ENCODE measurements at regions not wholly inside any gene's neighbourhood (a gene's known extent, or its start where the extent isn't known, plus 50 kb on each side); places are given as distances from the start of the nearest gene placed in this dataset.

- Histone ChIP-seq H3K27ac (no peak overlapping the region), H3K36me3 (no peaks in the 10 kb centered on the region), H3K9me3 (no peaks in the 10 kb centered on the region), H3K4me3 (no peak overlapping the region), H3K27me3 (no peaks in the 10 kb centered on the region), H3K4me1 (no peaks in the 10 kb centered on the region)
- intact Hi-C loops (cut with DNase I; ENCODE audit: low total_unique reads) = no loop called here
- in situ Hi-C loops (cut with MboI; ENCODE audit: low pct_ligation_motif_present in 1 of 4, low pct_unique_long_range_greater_than_20kb in 1 of 4, low sequenced_read_pairs in 3 of 4) = no loop called here
- no peak for DNase-seq
- no peak for TF ChIP-seq POLR2A (IDR thresholded peaks at IDR 0.05)
- no peak for TF ChIP-seq EP300 (IDR thresholded peaks at IDR 0.05; ENCODE audit: low read depth)
- no peak for TF ChIP-seq POLR2AphosphoS5 (IDR thresholded peaks at IDR 0.05)
- no peak for TF ChIP-seq CTCF (IDR thresholded peaks at IDR 0.05)
- 97% methylated on average over 25 of the region's 49 CpGs; no CpG with 5 or more reads in 1 of the 2 donors for WGBS, 2 donors (ENCODE audit: low coverage in 1 of 2)
Measured at GRCh38 chr13:86792153-86792651, 879.0 kb upstream of the SLITRK5 start.

- Histone ChIP-seq H3K9me3 (no peaks in the 10 kb centered on the region), H3K36me3 (no peaks in the 10 kb centered on the region), H3K4me3 (no peak overlapping the region), H3K4me1 (no peaks in the 10 kb centered on the region), H3K27ac (no peak overlapping the region), H3K27me3 (no peaks in the 10 kb centered on the region)
- in situ Hi-C loops (cut with MboI; ENCODE audit: low pct_ligation_motif_present in 1 of 4, low pct_unique_long_range_greater_than_20kb in 1 of 4, low sequenced_read_pairs in 3 of 4) = no loop called here
- TF ChIP-seq POLR2AphosphoS5 (IDR thresholded peaks at IDR 0.05) = no peak
- no peak for TF ChIP-seq CTCF (IDR thresholded peaks at IDR 0.05)
- no peak for TF ChIP-seq EP300 (IDR thresholded peaks at IDR 0.05; ENCODE audit: low read depth)
- no peak for TF ChIP-seq POLR2A (IDR thresholded peaks at IDR 0.05)
- 50 to 69% methylated on average over 2 of the region's 2 CpGs for WGBS, 2 donors (ENCODE audit: low coverage in 1 of 2)
- intact Hi-C loops (cut with DNase I; ENCODE audit: low total_unique reads) = no loop called here
- no peak for DNase-seq
Measured at GRCh38 chr13:86795858-86796257, 875.3 kb upstream of the SLITRK5 start.

DNA sequence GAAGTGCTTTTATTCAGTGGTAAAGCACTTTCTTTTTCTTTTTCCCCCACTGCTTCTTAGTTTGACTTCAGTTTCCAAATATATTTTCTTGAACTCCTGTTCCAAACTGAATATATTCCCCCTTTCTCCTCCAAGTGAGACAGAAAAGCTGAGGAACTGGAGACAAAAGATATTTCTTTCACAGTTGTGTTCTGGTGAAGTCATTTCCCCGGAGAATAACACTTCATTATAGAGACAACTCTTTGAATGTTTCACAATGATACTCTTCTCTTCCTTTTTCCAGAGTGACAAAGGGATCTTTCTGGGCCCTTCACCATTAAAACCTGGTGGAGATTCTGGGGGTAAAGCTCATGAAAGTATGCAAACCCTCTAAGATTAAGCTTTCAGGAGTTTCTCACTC, 860.8 kb upstream of the SLITRK5 start:
- no peaks in the 10 kb centered on the region for H3K36me3 ChIP-seq
- no peak for TF ChIP-seq POLR2AphosphoS5 (IDR thresholded peaks at IDR 0.05)
- TF ChIP-seq EP300 (IDR thresholded peaks at IDR 0.05; ENCODE audit: low read depth) = no peak
- no peak for TF ChIP-seq POLR2A (IDR thresholded peaks at IDR 0.05)
- no peak for TF ChIP-seq CTCF (IDR thresholded peaks at IDR 0.05)
- H3K27ac ChIP-seq = no peak overlapping the region
- no peaks in the 10 kb centered on the region for H3K4me1 ChIP-seq
- no peak for DNase-seq
- 64 to 71% methylated on average over 1 of the region's 1 CpG for WGBS, 2 donors (ENCODE audit: low coverage in 1 of 2)
- intact Hi-C loops (cut with DNase I; ENCODE audit: low total_unique reads) (no loop called here), in situ Hi-C loops (cut with MboI; ENCODE audit: low pct_ligation_motif_present in 1 of 4, low pct_unique_long_range_greater_than_20kb in 1 of 4, low sequenced_read_pairs in 3 of 4) (no loop called here)
- no peak overlapping the region for H3K4me3 ChIP-seq
- H3K9me3 ChIP-seq = no peaks in the 10 kb centered on the region
- H3K27me3 ChIP-seq = no peaks in the 10 kb centered on the region

DNA sequence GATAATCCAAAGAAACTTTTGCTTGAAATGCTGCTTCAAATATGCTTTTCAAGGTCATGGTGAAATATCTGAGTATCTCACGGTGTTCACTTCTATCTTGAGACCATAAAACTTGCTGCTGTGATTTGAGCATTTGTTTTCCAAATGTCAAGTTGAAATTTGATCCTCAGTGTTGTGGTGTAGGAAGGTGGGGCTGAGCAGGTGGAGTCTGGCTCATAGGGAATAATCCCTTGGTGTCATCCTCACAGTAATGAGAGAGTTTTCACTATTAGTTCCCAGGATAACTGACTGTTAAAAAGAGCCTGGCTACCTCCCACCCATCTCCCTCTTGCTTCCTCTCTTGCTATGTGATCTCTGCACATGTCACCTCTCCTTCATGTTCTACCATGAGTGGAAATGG, 858.0 kb upstream of the SLITRK5 start:
- Histone ChIP-seq H3K4me3 (no peak overlapping the region), H3K27me3 (no peaks in the 10 kb centered on the region)
- intact Hi-C loops (cut with DNase I; ENCODE audit: low total_unique reads) = no loop called here

More for the DNA sequence above, 858.0 kb upstream of the SLITRK5 start:
- in situ Hi-C loops (cut with MboI; ENCODE audit: low pct_ligation_motif_present in 1 of 4, low pct_unique_long_range_greater_than_20kb in 1 of 4, low sequenced_read_pairs in 3 of 4) = no loop called here
- Histone ChIP-seq H3K4me1 (no peaks in the 10 kb centered on the region), H3K36me3 (no peaks in the 10 kb centered on the region), H3K27ac (no peak overlapping the region), H3K9me3 (no peaks in the 10 kb centered on the region)
- no peak for TF ChIP-seq EP300 (IDR thresholded peaks at IDR 0.05; ENCODE audit: low read depth)
- TF ChIP-seq CTCF (IDR thresholded peaks at IDR 0.05) = no peak
- TF ChIP-seq POLR2AphosphoS5 (IDR thresholded peaks at IDR 0.05) = no peak
- TF ChIP-seq POLR2A (IDR thresholded peaks at IDR 0.05) = no peak
- DNase-seq = no peak
- WGBS, 2 donors (ENCODE audit: low coverage in 1 of 2) = 0 to 40% methylated on average over 1 of the region's 1 CpG

All from transverse colon (tissue), 4 donors.